Stimulated activated naive B cell treated with anti-CD40 and anti-IgM and Interleukin-4, amounts not matched to agents 10 μg/mL and 1 μg/mL and 100 μg/mL, for 72 hours (primary cell): ENCODE measurements at regions not wholly inside any gene's neighbourhood (a gene's known extent, or its start where the extent isn't known, plus 50 kb on each side); places are given as distances from the start of the nearest gene placed in this dataset.
A peak's percentile ranks its signal among the peaks of the same experiment; 100 is the strongest.
"Not testable (repeated sequence)": the region's sequence is repeated elsewhere in the genome, so short reads cannot be mapped to it uniquely, and the experiment has no call there.

Experiments used
- ATAC-seq, 2 donors: fragments of 150-1000 bp; cut with Tn5 transposase; replicated peaks; 2 replicates each; pipeline ENCODE4 v1.10.0; 2021; ENCODE audit warnings: moderate library complexity in 1 of 2
- DNase-seq: peaks from one replicate; pipeline ENCODE4 v3.0.0; 2021
- H3K27ac Mint-ChIP-seq: one replicate; pipeline ENCODE4 v1.8.0; 2022; ENCODE audit warnings: mild to moderate bottlenecking, mixed read lengths
- H3K27me3 Mint-ChIP-seq, 2 donors: one replicate each; pipeline ENCODE4 v1.8.0; 2022; ENCODE audit warnings: mixed read lengths in 2 of 2
- H3K36me3 Mint-ChIP-seq, 2 donors: one replicate each; pipeline ENCODE4 v1.8.0; 2022; ENCODE audit warnings: mixed read lengths in 2 of 2, mild to moderate bottlenecking in 1 of 2
- H3K4me1 Mint-ChIP-seq, 2 donors: one replicate each; pipeline ENCODE4 v1.8.0; 2022; ENCODE audit warnings: mixed read lengths in 2 of 2, mild to moderate bottlenecking in 1 of 2
- H3K4me3 Mint-ChIP-seq, 2 donors: one replicate each; pipeline ENCODE4 v1.8.0; 2022; ENCODE audit warnings: mild to moderate bottlenecking in 2 of 2, mixed read lengths in 2 of 2, moderate library complexity in 1 of 2
- H3K9me3 Mint-ChIP-seq, 2 donors: one replicate each; pipeline ENCODE4 v1.8.0; 2022; ENCODE audit warnings: mixed read lengths in 2 of 2, mild to moderate bottlenecking in 1 of 2

DNA sequence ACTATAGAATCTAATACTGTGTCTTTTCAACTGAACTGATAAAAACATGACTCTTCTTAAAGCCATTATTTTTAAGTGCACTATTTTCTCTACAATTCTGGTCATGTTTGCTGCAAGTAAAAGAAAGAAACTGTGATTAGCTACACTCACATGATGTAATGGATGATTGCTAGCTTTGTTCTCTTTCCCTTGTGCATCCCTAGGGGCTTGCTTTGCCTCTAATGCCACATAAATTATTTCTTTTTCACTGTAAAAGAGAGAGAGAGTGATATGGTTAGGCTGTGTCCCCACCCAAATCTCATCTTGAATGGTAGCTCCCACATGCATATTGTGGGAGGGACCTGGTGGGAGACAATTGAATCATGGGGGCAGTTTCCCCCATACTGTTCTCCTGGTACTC, 630.2 kb upstream of the NR3C2 start:
- Mint-ChIP-seq H3K9me3 (peaks cover 8 to 10% of the 10 kb centered on the region in 2 donors), H3K4me1 (no peaks in the 10 kb centered on the region), H3K27ac (no peak overlapping the region), H3K36me3 (peaks cover 0 to 3% of the 10 kb centered on the region in 2 donors), H3K27me3 (no peaks in the 10 kb centered on the region), H3K4me3 (no peak overlapping the region)
- DNase-seq = no peak
- ATAC-seq = no peak

GRCh38 chr4:149065753-149066152, 623.5 kb upstream of the NR3C2 start:
- Mint-ChIP-seq H3K9me3 (peaks cover 8 to 11% of the 10 kb centered on the region in 2 donors), H3K4me1 (no peaks in the 10 kb centered on the region), H3K27ac (no peak overlapping the region), H3K27me3 (peaks cover 0 to 3% of the 10 kb centered on the region in 2 donors), H3K36me3 (peaks cover 3 to 4% of the 10 kb centered on the region in 2 donors), H3K4me3 (no peak overlapping the region)
- DNase-seq (no peak), ATAC-seq (no peak)

GRCh38 chr4:149062997-149063396, 620.8 kb upstream of the NR3C2 start:
- Mint-ChIP-seq H3K9me3 (peaks cover 5 to 8% of the 10 kb centered on the region in 2 donors), H3K27ac (no peak overlapping the region), H3K36me3 (peaks cover 3 to 4% of the 10 kb centered on the region in 2 donors), H3K4me1 (no peaks in the 10 kb centered on the region), H3K4me3 (no peak overlapping the region), H3K27me3 (peaks cover 0 to 3% of the 10 kb centered on the region in 2 donors)
- ATAC-seq (no peak), DNase-seq (no peak)

- no peak for ATAC-seq
- Mint-ChIP-seq H3K4me3 (no peak overlapping the region), H3K9me3 (no peaks in the 10 kb centered on the region), H3K4me1 (no peaks in the 10 kb centered on the region), H3K27me3 (no peaks in the 10 kb centered on the region), H3K27ac (no peak overlapping the region), H3K36me3 (no peaks in the 10 kb centered on the region)
- DNase-seq = no peak
Observed at GRCh38 chr4:149057594-149057993, 615.4 kb upstream of the NR3C2 start.

DNA sequence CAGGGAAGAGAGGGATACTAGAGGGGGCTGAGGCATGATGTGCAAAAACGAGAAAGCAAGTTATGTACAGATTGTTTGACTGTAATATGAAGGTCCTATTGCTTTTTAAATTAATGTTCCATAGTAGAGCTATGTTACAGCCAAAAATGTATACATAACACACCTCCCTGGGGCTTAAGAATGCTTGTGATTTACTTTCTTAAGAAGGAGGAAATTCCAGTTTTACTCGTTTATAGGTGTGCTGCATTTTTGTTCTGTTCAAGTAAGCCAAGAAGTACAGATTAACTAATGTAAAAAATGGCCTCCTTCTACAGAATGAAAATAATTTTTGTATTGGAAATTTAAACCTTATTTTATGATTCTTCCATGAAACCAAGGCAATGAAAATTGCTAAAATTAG, 614.4 kb upstream of the NR3C2 start:
- no peak overlapping the region for H3K27ac Mint-ChIP-seq
- no peak for DNase-seq
- H3K4me1 Mint-ChIP-seq = no peaks in the 10 kb centered on the region
- H3K4me3 Mint-ChIP-seq = no peak overlapping the region
- H3K9me3 Mint-ChIP-seq = no peaks in the 10 kb centered on the region
- H3K27me3 Mint-ChIP-seq = no peaks in the 10 kb centered on the region
- no peak for ATAC-seq
- H3K36me3 Mint-ChIP-seq = no peaks in the 10 kb centered on the region

DNA sequence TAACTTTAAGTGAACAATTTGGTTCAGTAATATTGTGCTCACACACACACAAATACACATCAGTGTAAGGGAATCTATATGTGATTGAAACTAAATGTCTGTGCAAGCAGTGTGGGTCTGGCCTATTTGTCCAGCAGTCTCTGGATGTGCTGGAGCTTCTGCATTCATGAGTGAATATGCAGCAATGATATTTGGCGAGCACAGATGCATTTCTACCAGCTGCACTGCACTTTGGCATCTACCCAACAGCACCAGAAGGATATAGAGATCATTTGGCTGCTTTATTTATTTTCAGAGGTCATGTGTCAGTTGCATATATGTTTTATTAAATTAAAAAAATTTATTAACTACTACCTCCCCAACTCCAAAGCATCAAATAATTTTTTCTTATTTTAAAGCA, 613.4 kb upstream of the NR3C2 start:
- DNase-seq (no peak), ATAC-seq (no peak)
- Mint-ChIP-seq H3K4me3 (no peak overlapping the region), H3K27ac (no peak overlapping the region), H3K9me3 (no peaks in the 10 kb centered on the region), H3K27me3 (no peaks in the 10 kb centered on the region), H3K4me1 (no peaks in the 10 kb centered on the region), H3K36me3 (no peaks in the 10 kb centered on the region)

- H3K27me3 Mint-ChIP-seq = no peaks in the 10 kb centered on the region
- H3K4me3 Mint-ChIP-seq = no peak overlapping the region
- H3K36me3 Mint-ChIP-seq = no peaks in the 10 kb centered on the region
- H3K4me1 Mint-ChIP-seq = no peaks in the 10 kb centered on the region
- H3K27ac Mint-ChIP-seq = no peak overlapping the region
- ATAC-seq (no peak), DNase-seq (no peak)
- H3K9me3 Mint-ChIP-seq = no peaks in the 10 kb centered on the region
Observed at GRCh38 chr4:149050840-149051239, 608.6 kb upstream of the NR3C2 start.

DNA sequence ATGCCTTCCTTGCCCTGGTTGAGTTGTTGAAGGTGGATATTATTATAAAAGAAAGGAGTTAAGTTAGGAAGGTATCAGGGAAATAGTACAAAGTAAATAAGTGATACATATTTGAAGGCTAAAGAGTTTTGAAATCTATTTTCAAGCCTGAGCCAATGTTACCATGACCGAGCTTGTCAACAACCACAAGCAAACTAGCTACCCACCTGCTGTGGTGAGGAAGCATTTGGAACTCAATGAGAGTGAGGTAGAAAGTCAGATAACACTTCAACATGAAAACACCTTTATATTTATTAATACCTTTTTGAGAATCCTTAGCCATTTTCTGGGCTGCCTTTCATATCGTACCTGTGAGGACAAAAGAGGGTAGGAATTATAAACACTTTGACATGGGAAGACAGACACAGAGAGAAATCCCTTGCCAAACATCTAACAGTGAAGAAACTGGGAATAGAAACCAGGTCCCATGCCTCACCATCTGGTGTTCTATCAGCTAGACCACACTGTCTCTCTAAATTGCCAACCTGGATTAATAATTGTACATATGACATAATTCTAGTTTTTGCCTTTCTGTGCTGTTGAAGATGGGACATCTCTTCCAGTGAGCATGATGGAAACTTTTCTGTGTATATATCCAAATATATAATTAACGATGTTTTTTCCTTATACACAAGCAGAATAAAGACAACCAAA, 606.4 kb upstream of the NR3C2 start:
- ATAC-seq (no peak), DNase-seq (no peak)
- Mint-ChIP-seq H3K27me3 (no peaks in the 10 kb centered on the region), H3K9me3 (no peaks in the 10 kb centered on the region), H3K36me3 (no peaks in the 10 kb centered on the region), H3K4me1 (no peaks in the 10 kb centered on the region), H3K4me3 (no peak overlapping the region), H3K27ac (no peak overlapping the region)

DNA sequence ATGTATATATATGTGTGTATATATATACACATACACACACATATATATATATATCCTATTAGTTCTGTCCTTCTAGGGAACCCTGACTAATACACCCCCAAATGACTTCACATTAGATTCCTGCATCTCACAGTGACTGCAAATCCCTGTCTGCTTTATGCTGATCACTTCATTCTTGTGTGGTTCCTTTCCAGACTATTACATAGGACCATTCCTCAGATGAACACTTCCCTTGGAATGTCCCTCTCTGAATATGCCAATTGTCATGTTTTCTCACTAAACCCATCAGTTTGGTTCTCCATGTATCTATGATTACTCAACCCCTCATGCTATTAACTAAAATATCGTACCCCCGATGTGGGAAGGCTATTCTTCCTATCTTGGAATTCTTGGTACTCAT, 605.2 kb upstream of the NR3C2 start:
- no peak overlapping the region for H3K27ac Mint-ChIP-seq
- DNase-seq = no peak
- no peaks in the 10 kb centered on the region for H3K9me3 Mint-ChIP-seq

DNA sequence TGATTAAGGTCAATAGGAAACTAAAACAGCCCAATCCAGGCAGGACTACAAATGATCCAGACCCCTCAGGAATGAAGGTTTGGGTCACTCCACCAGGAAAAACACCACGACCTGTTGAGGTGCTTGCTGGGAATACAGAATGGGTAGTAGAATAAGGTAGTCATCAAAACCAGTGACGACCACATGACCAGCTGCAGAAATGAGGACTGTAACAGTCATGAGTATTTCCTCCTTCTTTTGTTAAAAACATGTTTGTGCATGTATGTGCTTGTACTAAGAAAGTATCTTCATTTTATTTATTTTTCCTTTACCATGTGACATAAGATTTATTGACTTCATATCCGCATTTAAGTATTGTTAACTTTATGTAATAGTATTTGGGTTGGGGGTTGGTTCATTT, 603.5 kb upstream of the NR3C2 start:
- H3K4me1 Mint-ChIP-seq = no peaks in the 10 kb centered on the region
- H3K9me3 Mint-ChIP-seq = no peaks in the 10 kb centered on the region
- no peak overlapping the region for H3K4me3 Mint-ChIP-seq

More for the DNA sequence above, 605.2 kb upstream of the NR3C2 start:
- Mint-ChIP-seq H3K27me3 (no peaks in the 10 kb centered on the region), H3K4me3 (no peak overlapping the region), H3K36me3 (no peaks in the 10 kb centered on the region), H3K4me1 (no peaks in the 10 kb centered on the region)
- ATAC-seq = no peak

GRCh38 chr4:149039786-149040185, 597.6 kb upstream of the NR3C2 start:
- H3K27ac Mint-ChIP-seq, DNase-seq, ATAC-seq, H3K27me3 Mint-ChIP-seq, H3K9me3 Mint-ChIP-seq, H3K4me3 Mint-ChIP-seq, H3K36me3 Mint-ChIP-seq, H3K4me1 Mint-ChIP-seq: not testable (repeated sequence)

More for the DNA sequence above, 603.5 kb upstream of the NR3C2 start:
- no peaks in the 10 kb centered on the region for H3K27me3 Mint-ChIP-seq
- no peak for ATAC-seq
- H3K27ac Mint-ChIP-seq = no peak overlapping the region
- no peak for DNase-seq
- no peaks in the 10 kb centered on the region for H3K36me3 Mint-ChIP-seq

- H3K36me3 Mint-ChIP-seq = no peaks in the 10 kb centered on the region
- H3K27ac Mint-ChIP-seq = no peak overlapping the region
- H3K4me1 Mint-ChIP-seq = peaks cover 8 to 11% of the 10 kb centered on the region in 2 donors
- no peak for DNase-seq
- H3K4me3 Mint-ChIP-seq = no peak overlapping the region
- H3K27me3 Mint-ChIP-seq = peaks cover 0 to 4% of the 10 kb centered on the region in 2 donors
- peak; percentile 55 to 67 for ATAC-seq
- H3K9me3 Mint-ChIP-seq = no peaks in the 10 kb centered on the region
Observed at GRCh38 chr4:149031399-149031798, 589.2 kb upstream of the NR3C2 start.

DNA sequence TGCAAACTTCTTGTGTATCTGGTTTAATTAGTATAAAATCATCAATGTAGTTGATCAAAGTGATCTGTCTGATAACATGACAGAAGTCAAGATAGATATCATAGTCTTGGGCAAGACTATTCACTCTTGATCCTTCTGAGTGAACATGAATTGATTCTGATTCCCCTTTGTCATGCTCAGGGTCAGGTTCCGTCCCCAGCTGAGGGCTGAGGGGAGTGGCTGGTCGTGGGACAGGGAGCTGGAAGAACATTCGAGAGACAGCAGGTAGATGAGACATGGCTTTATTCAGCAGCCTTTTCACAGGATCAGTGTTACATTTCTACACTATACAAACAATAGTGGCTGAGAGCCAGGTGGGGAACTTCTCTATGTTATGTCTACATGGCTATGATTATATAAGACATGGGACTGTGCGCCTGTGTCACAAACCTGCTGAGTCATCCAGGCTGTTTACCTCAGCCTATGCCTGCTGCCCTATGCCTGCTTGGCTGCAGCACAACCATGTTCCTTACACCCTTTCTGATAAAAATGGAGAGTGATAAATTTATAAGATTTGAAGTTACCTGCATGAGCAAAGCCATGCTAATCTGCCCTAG, 586.9 kb upstream of the NR3C2 start:
- peaks cover 8 to 11% of the 10 kb centered on the region in 2 donors for H3K4me1 Mint-ChIP-seq
- H3K4me3 Mint-ChIP-seq = no peak overlapping the region
- H3K27ac Mint-ChIP-seq = no peak overlapping the region
- DNase-seq (no peak), ATAC-seq (peak in 1 of 2 donors; percentile 16)
- peaks cover 0 to 4% of the 10 kb centered on the region in 2 donors for H3K27me3 Mint-ChIP-seq
- no peaks in the 10 kb centered on the region for H3K9me3 Mint-ChIP-seq
- no peaks in the 10 kb centered on the region for H3K36me3 Mint-ChIP-seq

DNA sequence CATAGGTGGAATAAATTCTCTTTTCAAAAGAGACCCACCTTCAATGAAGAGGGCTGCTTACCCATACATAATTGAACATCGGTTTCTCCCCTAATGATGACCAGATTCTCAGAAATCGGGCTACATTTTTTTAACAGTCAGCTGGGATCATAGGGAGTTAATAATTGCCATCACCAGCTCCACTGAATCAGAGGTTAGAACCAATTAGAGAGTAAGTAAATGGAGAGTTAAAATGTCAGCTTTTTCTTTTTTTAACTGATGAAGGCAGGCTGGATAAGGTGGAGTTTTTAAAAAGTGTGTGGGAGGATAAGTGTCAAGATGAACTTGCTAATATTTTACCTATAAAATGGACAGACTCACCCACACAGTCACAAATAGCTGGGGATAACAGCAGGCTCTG, 584.5 kb upstream of the NR3C2 start:
- no peak for ATAC-seq
- H3K27me3 Mint-ChIP-seq = no peaks in the 10 kb centered on the region
- H3K36me3 Mint-ChIP-seq = no peaks in the 10 kb centered on the region
- no peak for DNase-seq
- peaks cover 8 to 11% of the 10 kb centered on the region in 2 donors for H3K4me1 Mint-ChIP-seq
- H3K27ac Mint-ChIP-seq = no peak overlapping the region
- H3K4me3 Mint-ChIP-seq = no peak overlapping the region
- H3K9me3 Mint-ChIP-seq = no peaks in the 10 kb centered on the region

GRCh38 chr4:149017002-149017734, 575.0 kb upstream of the NR3C2 start:
- DNase-seq (no peak), ATAC-seq (no peak)
- no peaks in the 10 kb centered on the region for H3K36me3 Mint-ChIP-seq
- no peak overlapping the region for H3K27ac Mint-ChIP-seq
- H3K9me3 Mint-ChIP-seq = peaks cover 0 to 5% of the 10 kb centered on the region in 2 donors
- H3K4me1 Mint-ChIP-seq = no peaks in the 10 kb centered on the region
- H3K4me3 Mint-ChIP-seq = no peak overlapping the region
- peaks cover 0 to 5% of the 10 kb centered on the region in 2 donors for H3K27me3 Mint-ChIP-seq
